ENCODE measurements at regions not wholly inside any gene's neighbourhood (a gene's known extent, or its start where the extent isn't known, plus 50 kb on each side); places are given as distances from the start of the nearest gene placed in this dataset.

GRCh38 chr4:180525523-180526077, 1717.6 kb upstream of the TENM3 start:
- no peak for DNase-seq

- DNase-seq, result no peak
Observed at GRCh38 chr4:180528003-180528402, 1715.2 kb upstream of the TENM3 start.

- DNase-seq, result no peak
Observed at GRCh38 chr4:180530787-180531186, 1712.4 kb upstream of the TENM3 start.

GRCh38 chr4:180532691-180533090, 1710.5 kb upstream of the TENM3 start:
- DNase-seq, result no peak

DNA sequence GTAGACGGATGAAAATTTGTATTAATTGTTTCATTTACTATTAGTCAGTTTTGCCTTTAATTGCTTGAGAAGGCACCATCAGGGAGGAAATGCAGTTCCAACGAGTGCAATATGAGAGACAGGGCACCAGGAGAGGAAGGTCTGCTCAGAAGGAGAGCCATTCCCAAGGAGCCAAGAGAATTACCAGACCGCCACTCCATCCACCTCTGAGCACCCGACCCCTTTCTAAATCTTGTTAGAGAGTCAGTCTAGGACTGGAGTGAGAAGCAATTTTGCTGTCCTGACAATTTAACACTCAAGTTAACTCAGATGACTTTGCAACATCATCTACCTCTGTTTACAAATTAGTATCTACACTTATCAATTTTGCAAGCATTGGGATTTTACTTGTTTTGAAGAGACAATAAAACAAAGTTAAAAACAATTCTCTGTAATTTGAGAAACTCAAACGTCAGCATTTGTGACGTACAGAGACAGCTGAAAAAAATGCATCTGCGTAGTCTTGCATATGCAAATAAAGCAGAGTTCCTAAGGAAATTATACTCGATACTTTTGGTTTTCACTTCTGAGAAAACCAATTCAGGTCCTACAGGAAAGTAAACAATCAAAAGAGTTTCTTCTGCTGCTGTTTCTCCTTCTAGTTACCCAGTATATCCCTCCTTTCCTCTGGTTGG, 1704.7 kb upstream of the TENM3 start:
- DNase-seq, result no peak

GRCh38 chr4:180539284-180539683, 1703.9 kb upstream of the TENM3 start:
- no peak for DNase-seq

GRCh38 chr4:180541678-180542077, 1701.5 kb upstream of the TENM3 start:
- no peak for DNase-seq

- DNase-seq, result no peak
Observed at GRCh38 chr4:180542445-180543100, 1700.6 kb upstream of the TENM3 start.

DNA sequence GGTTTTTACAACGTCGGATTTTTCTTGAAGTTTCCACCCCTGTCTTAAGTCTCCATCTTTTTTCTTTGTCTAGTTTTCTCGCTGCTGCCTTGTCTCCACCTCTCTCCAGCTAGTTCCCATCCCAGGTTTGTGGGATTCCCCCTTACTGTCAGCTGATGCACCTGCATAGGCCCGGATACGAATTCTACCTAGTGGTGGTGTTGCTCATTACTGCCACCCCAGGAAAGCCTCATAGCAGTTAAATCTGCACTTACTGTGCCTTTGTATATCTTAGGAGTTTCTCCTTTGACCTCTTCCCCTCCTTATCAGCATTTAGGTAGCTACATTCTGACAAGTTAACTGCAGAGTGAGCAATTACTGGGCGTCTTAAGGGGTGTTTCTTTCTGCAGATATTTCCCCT, 1693.1 kb upstream of the TENM3 start:
- DNase-seq, result no peak

DNA sequence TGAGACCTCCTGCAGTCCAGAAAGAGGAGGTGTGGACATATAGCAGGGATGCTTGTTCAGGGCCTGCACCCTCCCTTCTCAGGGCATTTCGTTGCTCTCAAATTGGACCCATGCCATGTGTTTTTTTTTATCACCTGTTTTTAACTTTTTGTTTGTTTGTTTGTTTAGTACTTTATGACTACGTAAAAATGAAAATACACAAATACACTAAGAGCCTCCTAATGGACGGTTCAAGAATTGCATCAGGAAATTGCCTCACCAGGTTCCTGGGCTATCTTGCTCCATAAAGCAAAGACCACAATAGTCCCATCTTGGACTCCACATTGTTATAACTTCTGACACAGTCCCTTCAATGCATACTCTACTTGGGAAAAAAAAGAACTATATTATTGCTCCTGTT, 1685.9 kb upstream of the TENM3 start:
- DNase-seq, result no peak

GRCh38 chr4:180557950-180558349, 1685.3 kb upstream of the TENM3 start:
- no peak for DNase-seq

GRCh38 chr4:180558427-180558826, 1684.8 kb upstream of the TENM3 start:
- DNase-seq, result no peak

DNA sequence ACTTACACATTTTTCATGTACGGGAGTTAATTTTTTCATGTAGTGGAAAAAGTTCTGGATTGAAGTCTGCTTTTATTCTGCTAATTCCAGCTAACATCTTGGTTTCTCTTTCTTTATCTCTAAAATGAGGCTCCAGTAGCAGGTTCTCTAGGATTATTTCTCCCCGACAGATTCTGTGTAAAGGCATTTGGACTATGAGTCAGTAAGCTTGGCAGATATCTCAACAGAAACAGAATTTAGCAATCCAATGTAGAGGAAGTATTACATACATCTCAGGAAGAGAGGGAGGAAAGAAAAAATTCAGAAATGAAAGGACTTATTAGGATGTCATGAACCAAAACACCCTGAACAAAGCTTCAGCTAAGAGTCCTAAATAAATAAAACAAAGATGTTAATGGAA, 1682.3 kb upstream of the TENM3 start:
- DNase-seq, result no peak

- DNase-seq, result no peak
Observed at GRCh38 chr4:180564026-180564425, 1679.2 kb upstream of the TENM3 start.

DNA sequence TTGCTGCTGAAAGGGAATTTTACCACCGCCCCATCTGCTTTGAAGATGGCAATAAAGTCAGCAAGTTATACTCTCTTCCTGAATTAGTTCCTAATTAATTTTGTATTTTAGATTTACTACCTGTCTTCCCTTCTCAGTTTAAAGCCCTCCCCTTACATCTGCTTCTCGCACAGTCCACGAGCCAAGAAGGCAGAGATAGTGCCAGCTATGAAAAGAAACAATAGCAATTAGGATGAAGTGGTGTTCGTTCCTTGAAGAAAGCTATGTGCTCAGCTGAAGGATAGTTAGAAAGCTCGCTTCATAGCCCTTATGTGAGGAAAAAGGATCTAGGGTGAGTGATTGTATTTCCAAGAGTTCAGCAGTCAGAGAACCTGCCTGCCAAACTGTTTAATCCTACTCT, 1678.8 kb upstream of the TENM3 start:
- no peak for DNase-seq

DNA sequence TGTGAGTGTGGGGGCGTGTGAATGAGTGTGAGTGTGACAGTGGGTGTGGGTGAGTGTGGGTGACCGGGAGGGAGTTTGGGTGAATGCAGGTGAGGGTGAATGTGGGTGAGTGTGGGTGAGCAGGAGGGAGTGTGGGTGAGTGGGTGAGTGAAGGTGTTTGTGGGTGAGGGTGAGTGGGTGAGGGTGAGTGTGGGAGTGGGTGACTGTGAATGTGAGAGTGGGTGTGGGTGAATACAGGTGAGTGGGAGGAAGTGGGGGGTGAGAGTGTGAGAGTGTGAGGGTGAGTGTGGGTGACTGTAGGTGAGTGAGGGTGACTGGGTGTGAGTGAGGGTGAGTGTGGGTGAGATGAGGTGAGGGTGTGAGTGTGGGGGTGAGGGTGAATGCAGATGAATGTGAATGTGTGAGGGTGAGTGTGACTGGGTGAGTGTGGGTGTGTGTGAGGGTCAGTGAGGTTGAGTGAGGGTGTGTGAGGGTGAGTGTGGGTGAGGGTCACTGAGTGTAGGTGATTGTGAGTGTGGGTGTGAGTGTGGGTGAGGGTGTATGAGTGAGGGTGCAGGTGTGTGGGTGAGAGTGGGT, 1677.3 kb upstream of the TENM3 start:
- no peak for DNase-seq

GRCh38 chr4:180566492-180566891, 1676.7 kb upstream of the TENM3 start:
- no peak for DNase-seq

DNA sequence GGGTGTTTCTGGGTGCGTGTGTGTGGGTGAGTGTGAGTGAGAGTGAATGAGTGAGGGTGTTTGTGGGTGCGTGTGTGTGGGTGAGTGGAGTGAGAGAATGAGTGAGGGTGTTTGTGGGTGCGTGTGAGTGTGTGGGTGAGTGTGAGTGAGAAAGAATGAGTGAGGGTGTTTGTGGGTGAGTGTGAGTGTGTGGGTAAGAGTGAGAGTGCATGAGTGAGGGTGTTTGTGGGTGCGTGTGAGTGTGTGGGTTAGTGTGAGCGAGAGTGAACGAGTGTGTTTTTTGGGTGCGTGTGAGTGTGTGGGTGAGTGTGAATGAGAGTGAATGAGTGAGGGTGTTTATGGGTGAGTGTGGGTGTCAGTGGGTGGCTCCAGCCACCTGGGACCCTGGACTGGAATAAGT, 1676.1 kb upstream of the TENM3 start:
- no peak for DNase-seq

- no peak for DNase-seq
Observed at GRCh38 chr4:180571516-180572055, 1671.6 kb upstream of the TENM3 start.

GRCh38 chr4:180578175-180578574, 1665.0 kb upstream of the TENM3 start:
- DNase-seq, result no peak

DNA sequence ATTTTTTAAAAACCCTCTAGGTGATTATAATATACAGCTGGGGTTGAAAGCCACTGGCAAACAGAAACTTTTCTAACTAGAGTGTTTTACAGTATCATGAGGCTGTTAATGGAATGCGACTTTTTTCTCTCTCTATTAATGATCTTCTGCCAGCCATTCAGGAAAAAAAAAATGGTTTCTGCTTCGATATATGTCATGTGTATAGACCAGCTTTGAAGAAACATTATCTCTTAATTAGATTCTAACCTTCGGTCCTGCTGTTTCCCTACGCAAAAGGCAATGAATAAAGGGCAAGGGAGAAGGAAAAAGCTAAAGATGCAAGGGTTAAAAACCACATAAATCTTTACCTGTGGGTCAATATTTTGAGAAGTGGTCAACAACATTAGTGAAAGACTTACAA, 1662.1 kb upstream of the TENM3 start:
- no peak for DNase-seq

- DNase-seq, result no peak
Observed at GRCh38 chr4:180587379-180587778, 1655.8 kb upstream of the TENM3 start.

- DNase-seq, result no peak
Observed at GRCh38 chr4:180589575-180589974, 1653.6 kb upstream of the TENM3 start.

Data from left kidney (tissue), 1 donor.